GM12892 (cell line): ENCODE measurements at regions not wholly inside any gene's neighbourhood (a gene's known extent, or its start where the extent isn't known, plus 50 kb on each side); places are given as distances from the start of the nearest gene placed in this dataset.

ENCODE experiments used
- POLR2A ChIP-seq: IDR thresholded peaks from 2 replicates; pipeline ENCODE4 v1.6.1; 2011; ENCODE audit warnings: low read depth, low read length, control low read depth
- POLR2AphosphoS5 ChIP-seq: IDR thresholded peaks from 2 replicates; pipeline ENCODE4 v1.6.1; 2011; ENCODE audit warnings: low read depth, low read length, control low read depth
- TAF1 ChIP-seq: IDR thresholded peaks from 2 replicates; pipeline ENCODE4 v1.6.1; 2011; ENCODE audit warnings: low read depth, mild to moderate bottlenecking, control low read depth, low read length, borderline replicate concordance

GRCh38 chr11:42647993-42648392 lies 663.8 kb upstream of the API5 start:
- TF ChIP-seq POLR2A (no peak), TAF1 (no peak), POLR2AphosphoS5 (no peak)
